ENCODE measurements at regions not wholly inside any gene's neighbourhood (a gene's known extent, or its start where the extent isn't known, plus 50 kb on each side); places are given as distances from the start of the nearest gene placed in this dataset.
"Not testable (repeated sequence)": the region's sequence is repeated elsewhere in the genome, so short reads cannot be mapped to it uniquely, and the experiment has no call there.

DNA sequence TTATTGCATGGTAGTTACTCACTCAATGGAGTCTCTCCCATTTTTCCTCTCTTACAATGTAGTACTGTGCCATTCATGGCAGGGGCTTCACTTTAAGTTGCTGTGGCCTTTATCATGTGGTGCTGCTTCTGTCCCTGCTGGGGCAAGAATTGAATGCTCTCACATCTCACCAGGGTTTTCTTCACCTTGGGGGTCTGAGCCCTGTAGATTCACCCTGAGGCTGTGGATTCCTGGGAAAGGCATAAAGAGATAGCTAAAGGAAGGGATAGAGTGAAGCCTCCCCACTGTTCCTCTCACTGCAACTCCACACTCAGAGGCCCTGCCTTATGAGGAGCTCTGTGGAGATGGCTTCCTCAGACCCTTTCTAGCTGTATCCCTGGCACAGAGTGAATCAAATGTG, 178.5 kb upstream of the GOT2 start:
- no peak overlapping the region for H3K4me3 Mint-ChIP-seq
- no peaks in the 10 kb centered on the region for H3K27me3 Mint-ChIP-seq
- H3K4me1 Mint-ChIP-seq (ENCODE audit: low read depth) = no peaks in the 10 kb centered on the region
- no peaks in the 10 kb centered on the region for H3K36me3 Mint-ChIP-seq (ENCODE audit: low read depth)
- H3K9me3 Mint-ChIP-seq = no peaks in the 10 kb centered on the region
- H3K27ac Mint-ChIP-seq = no peak overlapping the region

GRCh38 chr16:58906981-58907715, 173.0 kb upstream of the GOT2 start:
- Mint-ChIP-seq H3K4me3 (no peak overlapping the region), H3K27ac (no peak overlapping the region), H3K9me3 (no peaks in the 10 kb centered on the region), H3K27me3 (no peaks in the 10 kb centered on the region), H3K4me1 (ENCODE audit: low read depth) (no peaks in the 10 kb centered on the region), H3K36me3 (ENCODE audit: low read depth) (no peaks in the 10 kb centered on the region)

GRCh38 chr16:58904291-58904690, 170.2 kb upstream of the GOT2 start:
- Mint-ChIP-seq H3K4me3 (no peak overlapping the region), H3K9me3 (peaks cover 4% of the 10 kb centered on the region), H3K27me3 (no peaks in the 10 kb centered on the region), H3K27ac (no peak overlapping the region), H3K4me1 (ENCODE audit: low read depth) (no peaks in the 10 kb centered on the region), H3K36me3 (ENCODE audit: low read depth) (no peaks in the 10 kb centered on the region)

DNA sequence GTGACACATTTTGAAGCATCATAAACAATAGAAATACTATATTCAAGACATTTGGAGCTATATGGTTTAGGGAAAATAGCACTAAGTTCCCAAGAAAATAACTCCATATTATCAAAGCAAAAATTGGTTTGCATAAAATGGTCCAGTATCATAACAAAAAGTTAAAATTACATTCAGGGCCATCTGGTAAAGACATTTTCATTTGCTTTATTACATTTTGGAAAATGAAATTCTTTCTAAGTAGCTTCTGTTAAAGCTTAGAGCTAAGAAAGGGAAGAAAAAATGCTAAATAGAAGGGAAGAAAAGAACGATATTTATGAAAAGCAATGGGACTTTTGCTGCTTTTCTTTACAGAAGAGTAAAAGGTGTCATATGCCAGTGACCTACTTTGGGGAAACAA, 155.4 kb upstream of the GOT2 start:
- Mint-ChIP-seq H3K27me3 (no peaks in the 10 kb centered on the region), H3K9me3 (peaks cover 5% of the 10 kb centered on the region), H3K27ac (no peak overlapping the region), H3K4me3 (no peak overlapping the region), H3K4me1 (ENCODE audit: low read depth) (no peaks in the 10 kb centered on the region), H3K36me3 (ENCODE audit: low read depth) (no peaks in the 10 kb centered on the region)

DNA sequence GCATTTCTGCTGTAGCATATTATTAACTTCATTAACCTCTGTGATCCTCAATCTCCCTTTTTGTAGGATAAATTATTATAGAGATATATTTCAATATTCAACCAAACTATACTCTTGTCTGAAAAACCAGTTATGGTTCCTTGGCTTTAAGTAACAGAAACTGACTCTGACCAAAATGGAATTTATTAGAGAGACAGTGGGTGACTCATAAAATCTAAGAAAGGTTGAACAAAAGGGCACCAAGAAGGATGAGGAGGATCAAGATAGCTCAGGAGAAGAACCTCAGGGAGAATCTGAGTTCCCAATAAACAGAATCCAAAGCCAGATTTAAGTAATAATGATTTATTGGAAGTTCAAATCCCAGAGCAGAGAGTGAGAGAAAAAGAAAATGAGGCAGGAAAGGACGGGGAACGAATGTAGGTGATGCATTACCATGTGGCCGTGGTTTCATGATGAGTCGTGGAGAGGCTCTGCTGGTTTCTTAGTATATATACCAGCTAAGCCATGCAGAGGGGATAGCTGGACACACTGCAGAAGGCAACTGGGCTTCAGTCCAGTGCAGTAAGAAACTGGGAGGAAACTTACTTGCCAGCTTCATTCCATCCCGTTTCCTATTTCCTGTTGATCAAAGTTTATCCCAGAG, 151.5 kb upstream of the GOT2 start:
- H3K36me3 Mint-ChIP-seq (ENCODE audit: low read depth) = no peaks in the 10 kb centered on the region
- H3K4me3 Mint-ChIP-seq = no peak overlapping the region
- no peak overlapping the region for H3K27ac Mint-ChIP-seq
- peaks cover 3% of the 10 kb centered on the region for H3K9me3 Mint-ChIP-seq
- peaks cover 11% of the 10 kb centered on the region for H3K27me3 Mint-ChIP-seq
- peaks cover 5% of the 10 kb centered on the region for H3K4me1 Mint-ChIP-seq (ENCODE audit: low read depth)

DNA sequence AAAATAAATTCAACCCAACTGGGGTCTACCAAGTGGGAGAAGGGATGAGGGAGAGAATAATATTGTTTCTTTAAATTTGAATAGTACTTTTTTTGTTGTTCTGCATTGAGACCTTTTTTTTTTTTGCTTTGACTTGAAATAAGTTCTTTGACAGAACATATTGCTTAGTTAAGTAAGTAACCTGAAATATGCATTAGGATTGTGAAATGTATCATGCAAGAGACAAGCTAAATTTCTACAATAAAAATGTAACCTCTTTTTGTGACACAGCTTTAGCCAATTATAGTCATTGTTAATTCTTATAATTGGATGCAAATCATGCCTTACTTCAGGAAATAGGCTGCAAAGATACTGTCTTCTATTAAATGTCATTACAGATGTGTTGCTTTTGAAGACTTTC, 150.0 kb upstream of the GOT2 start:
- peaks cover 11% of the 10 kb centered on the region for H3K27me3 Mint-ChIP-seq
- H3K9me3 Mint-ChIP-seq = peaks cover 12% of the 10 kb centered on the region
- H3K36me3 Mint-ChIP-seq (ENCODE audit: low read depth) = no peaks in the 10 kb centered on the region
- no peak overlapping the region for H3K27ac Mint-ChIP-seq
- no peak overlapping the region for H3K4me3 Mint-ChIP-seq
- H3K4me1 Mint-ChIP-seq (ENCODE audit: low read depth) = peaks cover 5% of the 10 kb centered on the region

DNA sequence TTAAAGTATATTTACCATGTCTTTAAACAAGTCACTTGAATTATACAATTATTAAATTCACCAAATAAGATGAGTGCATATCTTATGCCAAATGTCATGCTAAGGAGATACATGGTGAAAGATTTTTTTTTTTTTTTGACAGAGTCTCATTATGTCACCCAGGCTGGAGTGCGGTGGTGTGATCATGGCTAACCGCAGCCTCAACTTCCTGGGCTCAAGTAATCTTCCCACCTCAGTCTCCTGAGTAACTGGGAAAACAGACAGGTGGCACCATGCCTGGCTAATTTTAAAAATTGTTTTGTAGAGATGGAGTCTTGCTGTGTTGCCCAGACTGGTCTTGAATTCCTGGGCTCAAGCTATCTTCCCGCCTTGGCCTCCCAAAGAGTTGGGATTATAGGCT, 149.0 kb upstream of the GOT2 start:
- Mint-ChIP-seq H3K27me3 (peaks cover 11% of the 10 kb centered on the region), H3K27ac (no peak overlapping the region), H3K4me3 (no peak overlapping the region), H3K9me3 (peaks cover 12% of the 10 kb centered on the region), H3K36me3 (ENCODE audit: low read depth) (no peaks in the 10 kb centered on the region), H3K4me1 (ENCODE audit: low read depth) (peaks cover 5% of the 10 kb centered on the region)

DNA sequence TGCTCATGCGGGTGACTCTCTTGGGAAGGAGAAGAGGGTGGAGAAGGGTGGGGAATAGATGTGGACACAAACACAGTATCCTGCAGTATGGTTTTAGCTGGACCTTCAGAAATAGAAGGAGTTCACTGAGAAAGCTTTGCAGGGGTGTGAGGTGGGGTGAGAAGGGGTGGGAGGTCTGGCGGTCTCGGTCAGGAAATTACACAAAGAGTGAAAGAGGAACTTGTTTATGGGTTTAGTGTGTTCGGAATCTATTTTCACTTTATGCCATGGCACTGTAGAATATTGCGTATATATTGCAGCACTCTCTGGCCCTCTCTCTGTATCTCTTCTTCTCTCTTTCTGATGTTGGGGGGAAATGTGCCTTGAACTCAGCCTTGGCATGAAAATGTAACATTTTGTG, 148.2 kb upstream of the GOT2 start:
- Mint-ChIP-seq H3K27me3 (peaks cover 11% of the 10 kb centered on the region), H3K4me3 (no peak overlapping the region), H3K36me3 (ENCODE audit: low read depth) (no peaks in the 10 kb centered on the region), H3K27ac (no peak overlapping the region), H3K4me1 (ENCODE audit: low read depth) (peaks cover 5% of the 10 kb centered on the region), H3K9me3 (peaks cover 19% of the 10 kb centered on the region)

GRCh38 chr16:58878641-58879040, 144.5 kb upstream of the GOT2 start:
- H3K27ac Mint-ChIP-seq; H3K36me3 Mint-ChIP-seq (ENCODE audit: low read depth); H3K4me3 Mint-ChIP-seq; H3K27me3 Mint-ChIP-seq; H3K4me1 Mint-ChIP-seq (ENCODE audit: low read depth): not testable (repeated sequence)
- peaks cover 19% of the 10 kb centered on the region for H3K9me3 Mint-ChIP-seq

DNA sequence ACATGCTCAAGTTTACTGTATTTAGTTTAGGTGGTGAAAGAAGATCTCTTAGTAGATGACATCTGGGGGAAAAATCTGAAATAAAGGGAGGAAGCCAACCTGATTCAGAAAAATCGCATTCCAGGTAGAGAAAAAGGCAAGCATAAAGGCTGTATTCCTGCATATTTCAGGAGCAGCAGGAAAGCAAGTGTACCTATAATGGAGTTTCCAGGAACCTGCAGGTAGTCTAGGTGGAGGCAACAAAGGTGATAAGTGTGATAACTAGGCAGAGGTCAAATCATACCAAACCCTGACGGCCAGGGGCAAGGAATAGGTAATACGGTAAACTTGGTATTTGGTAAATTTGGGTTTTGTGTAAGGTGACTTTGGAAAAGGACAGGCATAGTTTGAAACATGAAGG, 132.8 kb upstream of the GOT2 start:
- Mint-ChIP-seq H3K9me3 (no peaks in the 10 kb centered on the region), H3K4me3 (no peak overlapping the region), H3K36me3 (ENCODE audit: low read depth) (no peaks in the 10 kb centered on the region), H3K27ac (no peak overlapping the region), H3K27me3 (no peaks in the 10 kb centered on the region), H3K4me1 (ENCODE audit: low read depth) (no peaks in the 10 kb centered on the region)

DNA sequence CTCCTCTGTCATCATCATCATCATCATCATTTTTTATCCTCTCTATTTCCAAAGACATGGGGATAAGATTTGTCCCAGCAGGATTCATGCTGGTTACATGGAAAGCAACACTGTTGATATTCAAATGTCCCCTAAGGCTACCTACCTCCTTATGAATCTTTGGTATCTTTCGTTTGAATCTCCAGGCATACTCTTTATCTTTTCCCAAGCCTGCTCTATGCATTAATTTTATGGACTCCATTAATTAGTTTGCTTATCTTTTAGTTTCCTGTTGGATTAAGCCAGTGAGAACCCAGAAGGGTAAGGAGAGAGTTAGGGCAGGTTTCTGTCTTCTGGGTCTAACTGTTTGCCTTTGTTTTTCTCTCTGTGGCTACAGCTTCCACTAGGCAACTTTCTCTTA, 129.6 kb upstream of the GOT2 start:
- H3K27me3 Mint-ChIP-seq = peaks cover 4% of the 10 kb centered on the region

GRCh38 chr16:58863042-58863441, 128.9 kb upstream of the GOT2 start:
- no peak overlapping the region for H3K27ac Mint-ChIP-seq
- no peaks in the 10 kb centered on the region for H3K36me3 Mint-ChIP-seq (ENCODE audit: low read depth)
- H3K9me3 Mint-ChIP-seq = no peaks in the 10 kb centered on the region
- no peak overlapping the region for H3K4me3 Mint-ChIP-seq
- no peaks in the 10 kb centered on the region for H3K4me1 Mint-ChIP-seq (ENCODE audit: low read depth)
- H3K27me3 Mint-ChIP-seq = peaks cover 4% of the 10 kb centered on the region

More for the DNA sequence above, 129.6 kb upstream of the GOT2 start:
- Mint-ChIP-seq H3K36me3 (ENCODE audit: low read depth) (no peaks in the 10 kb centered on the region), H3K9me3 (no peaks in the 10 kb centered on the region), H3K4me3 (no peak overlapping the region), H3K4me1 (ENCODE audit: low read depth) (no peaks in the 10 kb centered on the region), H3K27ac (no peak overlapping the region)

DNA sequence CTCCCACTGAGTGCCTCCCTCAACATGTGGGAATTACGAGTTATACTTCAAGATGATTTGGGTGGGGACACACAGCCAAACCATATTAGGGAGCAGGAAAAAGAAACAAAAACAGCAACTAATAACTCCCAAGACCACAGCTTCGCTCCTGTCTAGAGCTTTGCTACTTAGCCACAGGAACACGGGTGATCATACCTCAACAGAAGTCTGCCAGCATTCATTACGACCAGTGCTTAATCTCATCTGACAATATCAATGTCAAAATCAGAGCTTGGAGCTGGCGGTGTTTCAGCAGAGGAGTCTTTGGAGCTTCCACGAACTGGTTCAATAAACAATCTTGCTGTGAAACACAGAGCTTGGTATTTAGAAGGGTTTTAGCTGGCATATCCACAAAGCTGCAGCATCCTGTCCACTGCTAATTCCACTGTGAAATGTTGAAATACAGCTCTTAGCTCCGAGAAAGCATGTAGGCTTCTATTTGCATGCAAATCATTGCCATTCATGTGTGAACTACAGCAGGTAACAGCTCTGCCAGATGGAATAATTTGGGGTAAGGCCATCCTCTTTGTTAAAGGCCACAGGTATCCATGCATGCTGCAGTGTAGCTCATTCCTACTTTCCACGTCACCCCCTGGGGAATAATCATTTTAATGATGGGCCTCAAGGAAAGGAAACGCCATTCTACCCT, 128.4 kb upstream of the GOT2 start:
- no peak overlapping the region for H3K4me3 Mint-ChIP-seq
- peaks cover 4% of the 10 kb centered on the region for H3K27me3 Mint-ChIP-seq
- no peaks in the 10 kb centered on the region for H3K36me3 Mint-ChIP-seq (ENCODE audit: low read depth)
- no peaks in the 10 kb centered on the region for H3K9me3 Mint-ChIP-seq
- H3K27ac Mint-ChIP-seq = no peak overlapping the region
- H3K4me1 Mint-ChIP-seq (ENCODE audit: low read depth) = no peaks in the 10 kb centered on the region

DNA sequence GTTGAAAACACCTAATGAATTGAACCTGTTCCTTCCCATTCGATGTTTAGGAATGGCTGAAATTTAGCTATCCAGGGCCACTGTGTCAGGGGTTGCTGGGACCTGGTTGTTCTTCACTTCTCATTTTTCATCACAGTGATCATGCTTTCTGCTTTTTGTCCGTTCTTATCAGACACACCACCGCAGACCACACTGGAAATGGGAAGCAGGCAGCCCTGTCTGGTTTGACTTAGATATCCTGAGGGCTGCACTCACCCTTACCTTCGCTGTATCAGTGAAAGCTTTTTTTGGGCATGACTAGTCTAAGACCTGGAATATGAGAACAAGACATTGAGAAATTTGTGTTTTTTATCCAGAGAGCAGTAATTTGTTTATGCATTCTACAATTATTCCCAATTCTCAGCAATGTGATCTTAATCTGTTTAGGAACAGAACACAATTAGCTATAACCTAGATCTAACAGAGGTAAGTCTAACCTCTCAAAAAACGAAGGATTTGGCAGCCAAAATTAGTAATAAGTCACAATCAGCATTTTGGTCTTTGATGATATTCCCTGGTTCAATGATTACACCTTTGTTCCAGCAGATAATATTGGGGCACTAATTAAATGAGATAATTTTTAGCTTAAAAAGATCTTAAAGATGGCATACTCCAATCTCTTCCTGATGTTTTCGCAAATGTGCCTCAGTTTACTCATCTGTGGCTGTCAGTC, 126.0 kb upstream of the GOT2 start:
- H3K9me3 Mint-ChIP-seq = no peaks in the 10 kb centered on the region
- no peak overlapping the region for H3K4me3 Mint-ChIP-seq
- no peaks in the 10 kb centered on the region for H3K36me3 Mint-ChIP-seq (ENCODE audit: low read depth)
- H3K27ac Mint-ChIP-seq = no peak overlapping the region
- peaks cover 8% of the 10 kb centered on the region for H3K27me3 Mint-ChIP-seq
- H3K4me1 Mint-ChIP-seq (ENCODE audit: low read depth) = no peaks in the 10 kb centered on the region

- not testable (repeated sequence) for H3K36me3 Mint-ChIP-seq (ENCODE audit: low read depth); H3K9me3 Mint-ChIP-seq; H3K27me3 Mint-ChIP-seq; H3K27ac Mint-ChIP-seq; H3K4me1 Mint-ChIP-seq (ENCODE audit: low read depth); H3K4me3 Mint-ChIP-seq
These were observed 124.5 kb upstream of the GOT2 start for GRCh38 chr16:58858577-58858976.
